Thyroid gland (tissue), 4 donors: ENCODE measurements at regions not wholly inside any gene's neighbourhood (a gene's known extent, or its start where the extent isn't known, plus 50 kb on each side); places are given as distances from the start of the nearest gene placed in this dataset.

ENCODE experiments used
- DNase-seq, 2 donors: peaks; one replicate each; pipeline ENCODE4 v3.0.0-alpha.2; 2019
- H3K27ac ChIP-seq, 3 donors: fragments of 200-600 bp; sonication (generic); 1 replicate in 2 of 3; 2 replicates in 1 of 3; pipeline ENCODE4 v1.5.1; 2016 to 2019; ENCODE audit warnings: mild to moderate bottlenecking in 1 of 3, moderate library complexity in 1 of 3
- H3K27me3 ChIP-seq: fragments of 200-600 bp; sonication (generic); one replicate; pipeline ENCODE4 v1.5.1; 2019
- H3K36me3 ChIP-seq, 2 donors: fragments of 200-600 bp; sonication (generic); one replicate each; pipeline ENCODE4 v1.5.1; 2016 to 2019
- H3K4me1 ChIP-seq, 2 donors: fragments of 200-600 bp; sonication (generic); one replicate each; pipeline ENCODE4 v1.5.1; 2017 to 2019
- H3K4me3 ChIP-seq, 3 donors: fragments of 200-600 bp; sonication (generic); replicated peaks in 1 of 3; 1 replicate in 2 of 3; 2 replicates in 1 of 3; pipeline ENCODE4 v1.5.1; 2016; ENCODE audit warnings: mild to moderate bottlenecking in 1 of 3
- H3K9me3 ChIP-seq: fragments of 200-600 bp; sonication (generic); one replicate; pipeline ENCODE4 v1.5.1; 2017
- CTCF ChIP-seq, 6 experiments: fragments of 200-600 bp in 3 of 6; fragments of 450-650 bp in 3 of 6; sonication (generic) in 3 of 6; IDR thresholded peaks; one replicate each; pipeline ENCODE4 v1.5.1; 2016 to 2019; ENCODE audit warnings: antibody characterized with exemption in 6 of 6, mild to moderate bottlenecking in 2 of 6, inconsistent platforms in 1 of 6, moderate library complexity in 1 of 6
- POLR2A ChIP-seq, 2 donors: fragments of 450-650 bp; IDR thresholded peaks; one replicate each; pipeline ENCODE4 v1.6.1; 2017; ENCODE audit warnings: antibody characterized with exemption in 2 of 2, mild to moderate bottlenecking in 2 of 2, moderate library complexity in 1 of 2
- WGBS, 2 donors: methylation state at CpG; one replicate each; pipeline ENCODE4 v1.1.5; 2017; 5-methylcytosine and 5-hydroxymethylcytosine counted together
- intact Hi-C: fragments of 100-400 bp; cut with DNase I; formaldehyde crosslinking; loops from one replicate; pipeline ENCODE4 v1.15.1; 2023

GRCh38 chr1:86296305-86297205 is 99.6 kb downstream of the ODF2L start:
- TF ChIP-seq POLR2A (IDR thresholded peaks at IDR 0.05) = no peak
- no peak for TF ChIP-seq CTCF (IDR thresholded peaks at IDR 0.05)
- no peak overlapping the region for H3K27ac ChIP-seq
- WGBS, 2 donors = 80 to 87% methylated on average over 7 of the region's 7 CpGs
- no peaks in the 10 kb centered on the region for H3K4me1 ChIP-seq
- H3K27me3 ChIP-seq = no peaks in the 10 kb centered on the region
- H3K4me3 ChIP-seq = no peak overlapping the region
- H3K9me3 ChIP-seq = no peaks in the 10 kb centered on the region
- no peaks in the 10 kb centered on the region for H3K36me3 ChIP-seq
- no peak for DNase-seq
- intact Hi-C loops = no loop called here

GRCh38 chr1:86289746-86290145 is 106.4 kb downstream of the ODF2L start:
- no peak for DNase-seq
- no peaks in the 10 kb centered on the region for H3K4me1 ChIP-seq
- H3K4me3 ChIP-seq = no peak overlapping the region
- no peaks in the 10 kb centered on the region for H3K36me3 ChIP-seq
- H3K9me3 ChIP-seq = no peaks in the 10 kb centered on the region
- 73 to 85% methylated on average over 1 of the region's 1 CpG for WGBS, 2 donors
- H3K27me3 ChIP-seq = no peaks in the 10 kb centered on the region
- intact Hi-C loops = no loop called here
- no peak overlapping the region for H3K27ac ChIP-seq
- no peak for TF ChIP-seq POLR2A (IDR thresholded peaks at IDR 0.05)
- no peak for TF ChIP-seq CTCF (IDR thresholded peaks at IDR 0.05)

GRCh38 chr1:86289161-86289560 is 107.0 kb downstream of the ODF2L start:
- H3K4me3 ChIP-seq = no peak overlapping the region
- intact Hi-C loops = no loop called here
- no peaks in the 10 kb centered on the region for H3K9me3 ChIP-seq
- H3K36me3 ChIP-seq = no peaks in the 10 kb centered on the region
- DNase-seq = no peak
- no peak for TF ChIP-seq CTCF (IDR thresholded peaks at IDR 0.05)
- no peak overlapping the region for H3K27ac ChIP-seq
- H3K27me3 ChIP-seq = no peaks in the 10 kb centered on the region
- H3K4me1 ChIP-seq = no peaks in the 10 kb centered on the region

GRCh38 chr1:86288586-86289147 is 107.5 kb downstream of the ODF2L start:
- WGBS, 2 donors = 91 to 92% methylated on average over 6 of the region's 6 CpGs

More at GRCh38 chr1:86288586-86289147, 107.5 kb downstream of the ODF2L start:
- Histone ChIP-seq H3K27ac (no peak overlapping the region), H3K27me3 (no peaks in the 10 kb centered on the region), H3K4me3 (no peak overlapping the region), H3K9me3 (no peaks in the 10 kb centered on the region), H3K4me1 (no peaks in the 10 kb centered on the region), H3K36me3 (no peaks in the 10 kb centered on the region)
- intact Hi-C loops = no loop called here
- DNase-seq = no peak
- TF ChIP-seq CTCF (IDR thresholded peaks at IDR 0.05) (no peak), POLR2A (IDR thresholded peaks at IDR 0.05) (no peak)
